ENCODE measurements at regions not wholly inside any gene's neighbourhood (a gene's known extent, or its start where the extent isn't known, plus 50 kb on each side); places are given as distances from the start of the nearest gene placed in this dataset.

- TF ChIP-seq, protein P1, sequence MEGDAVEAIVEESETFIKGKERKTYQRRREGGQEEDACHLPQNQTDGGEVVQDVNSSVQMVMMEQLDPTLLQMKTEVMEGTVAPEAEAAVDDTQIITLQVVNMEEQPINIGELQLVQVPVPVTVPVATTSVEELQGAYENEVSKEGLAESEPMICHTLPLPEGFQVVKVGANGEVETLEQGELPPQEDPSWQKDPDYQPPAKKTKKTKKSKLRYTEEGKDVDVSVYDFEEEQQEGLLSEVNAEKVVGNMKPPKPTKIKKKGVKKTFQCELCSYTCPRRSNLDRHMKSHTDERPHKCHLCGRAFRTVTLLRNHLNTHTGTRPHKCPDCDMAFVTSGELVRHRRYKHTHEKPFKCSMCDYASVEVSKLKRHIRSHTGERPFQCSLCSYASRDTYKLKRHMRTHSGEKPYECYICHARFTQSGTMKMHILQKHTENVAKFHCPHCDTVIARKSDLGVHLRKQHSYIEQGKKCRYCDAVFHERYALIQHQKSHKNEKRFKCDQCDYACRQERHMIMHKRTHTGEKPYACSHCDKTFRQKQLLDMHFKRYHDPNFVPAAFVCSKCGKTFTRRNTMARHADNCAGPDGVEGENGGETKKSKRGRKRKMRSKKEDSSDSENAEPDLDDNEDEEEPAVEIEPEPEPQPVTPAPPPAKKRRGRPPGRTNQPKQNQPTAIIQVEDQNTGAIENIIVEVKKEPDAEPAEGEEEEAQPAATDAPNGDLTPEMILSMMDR (conservative IDR thresholded peaks at IDR 0.05; ENCODE audit: low read depth, low read length) = no peak
- no peak for TF ChIP-seq EZH2 (IDR thresholded peaks at IDR 0.05; ENCODE audit: borderline replicate concordance, low read depth, low read length, poor library complexity, severe bottlenecking)
Measured at GRCh38 chr6:125393449-125393858, 91.7 kb upstream of the HDDC2 start.
